Spleen (tissue), 7 donors: ENCODE measurements at regions not wholly inside any gene's neighbourhood (a gene's known extent, or its start where the extent isn't known, plus 50 kb on each side); places are given as distances from the start of the nearest gene placed in this dataset.

Source experiments
- CTCF ChIP-seq, 11 experiments: fragments of 200-600 bp in 7 of 11; fragments of 450-650 bp in 4 of 11; sonication (generic) in 4 of 11; IDR thresholded peaks in 8 of 11; conservative IDR thresholded peaks in 3 of 11; 1 replicate in 7 of 11; 2 replicates in 4 of 11; pipeline versions ENCODE4 v1.4.0 to v1.8.0; 2016 to 2021; ENCODE audit warnings: antibody characterized with exemption in 11 of 11, inconsistent platforms in 4 of 11, mild to moderate bottlenecking in 1 of 11
- POLR2A ChIP-seq, 3 donors: fragments of 450-650 bp; IDR thresholded peaks; one replicate each; pipeline ENCODE4 v1.5.1; 2017; ENCODE audit warnings: antibody characterized with exemption in 3 of 3, mild to moderate bottlenecking in 1 of 3
- POLR2AphosphoS5 ChIP-seq, 3 donors: sonication (generic); formaldehyde crosslinking; IDR thresholded peaks; one replicate each; pipeline ENCODE4 v1.5.1; 2017; ENCODE audit warnings: antibody characterized with exemption in 3 of 3
- donor health status: DM: no; HTN: no; CAD: no; lungs with moderate emphysema.
- donor health status: DM: no; HTN: no; CAD: no.
- donor health status: DM: no; HTN: no; CAD: no.

- no peak for TF ChIP-seq CTCF (IDR thresholded peaks at IDR 0.05 in 8 of 11, conservative IDR thresholded peaks at IDR 0.05 in 3 of 11)
- TF ChIP-seq POLR2AphosphoS5 (IDR thresholded peaks at IDR 0.05) = no peak
- no peak for TF ChIP-seq POLR2A (IDR thresholded peaks at IDR 0.05)
These were observed 378.9 kb downstream of the CAAP1 start for GRCh38 chr9:26513730-26514129.
